ENCODE measurements at regions not wholly inside any gene's neighbourhood (a gene's known extent, or its start where the extent isn't known, plus 50 kb on each side); places are given as distances from the start of the nearest gene placed in this dataset.

GRCh38 chr13:90197722-90198121 lies 1149.8 kb upstream of the MIR17HG start:
- WGBS, 2 experiments (ENCODE audit: extremely low coverage in 2 of 2, insufficient read length in 1 of 2): 100% methylated on average over 1 of the region's 2 CpGs; no CpG with 5 or more reads in 1 of the 2 experiments
- intact Hi-C loops (cut with micrococcal nuclease): no loop called here
- no peaks in the 10 kb centered on the region for H3K79me1 ChIP-seq (ENCODE audit: low read depth in 1 of 2, low read length in 2 of 2)

More at GRCh38 chr13:90197722-90198121, 1149.8 kb upstream of the MIR17HG start:
- no peak overlapping the region for H3K56ac ChIP-seq (ENCODE audit: extremely low read depth, insufficient read depth, low read length)
- no peak overlapping the region for H2AK5ac ChIP-seq (ENCODE audit: low read depth, low read length)
- no peak overlapping the region for H2AK9ac ChIP-seq (replicated peaks; ENCODE audit: low read depth, low read length, poor library complexity)
- no peak overlapping the region for H4K8ac ChIP-seq (ENCODE audit: low read depth in 2 of 2, low read length in 2 of 2)
- H3K9me3 ChIP-seq (ENCODE audit: control insufficient read depth, insufficient read depth, low read length): no peaks in the 10 kb centered on the region; the same call in 1 of the 2 replicates
- H4K20me1 ChIP-seq (ENCODE audit: insufficient read depth, low read length): no peaks in the 10 kb centered on the region
- no peak overlapping the region for H2BK120ac ChIP-seq (ENCODE audit: low read depth, low read length)
- POLR2A ChIA-PET (ENCODE audit: unreplicated experiment): interaction anchor here (0.6 kb wide), 1 partner anchor 39 kb away, joined by 3 read pairs; no protein-coding TSS in a partner anchor
- ATAC-seq (ENCODE audit: low read depth) (no peak), DNase-seq (no peak)
- H3K4me2 ChIP-seq (ENCODE audit: low read depth, low read length): no peak overlapping the region
- in situ Hi-C loops (cut with MboI; ENCODE audit: low sequenced_read_pairs) (no loop called here), dilution Hi-C loops (cut with HindIII; ENCODE audit: low sequenced_read_pairs, unreplicated experiment) (no loop called here)
- TF ChIP-seq CHD1 (IDR thresholded peaks at IDR 0.05; ENCODE audit: low read depth, low read length) (no peak), RCOR1 (IDR thresholded peaks at IDR 0.05; ENCODE audit: insufficient replicate concordance, low read length) (no peak), SMC3 (IDR thresholded peaks at IDR 0.05; ENCODE audit: low read depth, low read length) (no peak), MAFK (IDR thresholded peaks at IDR 0.05; ENCODE audit: low read depth, low read length) (no peak)
- no peak overlapping the region for H3K4me3 ChIP-seq (ENCODE audit: insufficient read depth, low read depth, low read length)
- no peak overlapping the region for H2BK20ac ChIP-seq (ENCODE audit: low read depth, low read length)
- no peak overlapping the region for H2AFZ ChIP-seq (replicated peaks; ENCODE audit: low read length, poor library complexity)
- no peaks in the 10 kb centered on the region for H3K27me3 ChIP-seq (ENCODE audit: control insufficient read depth, insufficient read depth, low read length)
- no peak overlapping the region for H3K27ac ChIP-seq (ENCODE audit: insufficient read depth, low read length)
- H3K9ac ChIP-seq (ENCODE audit: low read depth, low read length): no peak overlapping the region
- no peak overlapping the region for H4K91ac ChIP-seq (ENCODE audit: insufficient read depth, low read depth, low read length)
- no peak overlapping the region for H3K14ac ChIP-seq (replicated peaks; ENCODE audit: low read depth, low read length)
- no peak overlapping the region for H3K4ac ChIP-seq (ENCODE audit: low read depth, low read length)
- no peak overlapping the region for H2BK5ac ChIP-seq (ENCODE audit: low read depth, low read length, poor library complexity, severe bottlenecking)
- no peak overlapping the region for H4K5ac ChIP-seq (ENCODE audit: low read depth, low read length)
- CTCF ChIA-PET: no interaction called here
- no peak overlapping the region for H3K23ac ChIP-seq (ENCODE audit: low read depth, low read length)
- BruUV-seq (replicated peaks): no TSS peak
- H3K18ac ChIP-seq (ENCODE audit: low read depth, low read length): no peak overlapping the region
- H3K4me1 ChIP-seq (ENCODE audit: control insufficient read depth, insufficient read depth, low read length): no peaks in the 10 kb centered on the region
- no peaks in the 10 kb centered on the region for H3K36me3 ChIP-seq (ENCODE audit: control insufficient read depth, insufficient read depth, low read length)
- H2BK15ac ChIP-seq (ENCODE audit: low read depth, low read length): no peak overlapping the region
- no peaks in the 10 kb centered on the region for H3K9me1 ChIP-seq (ENCODE audit: insufficient read depth, low read length)

All from IMR-90 (cell line).